Erythroblast (primary cell): ENCODE measurements at regions not wholly inside any gene's neighbourhood (a gene's known extent, or its start where the extent isn't known, plus 50 kb on each side); places are given as distances from the start of the nearest gene placed in this dataset.

Experiments
- GATA1 ChIP-seq: IDR thresholded peaks from 2 replicates; pipeline ENCODE4 v1.6.1; 2011; ENCODE audit warnings: low read depth, mild to moderate bottlenecking, control low read depth, low read length, moderate library complexity
- POLR2A ChIP-seq: IDR thresholded peaks from 2 replicates; pipeline ENCODE4 v1.6.1; 2011; ENCODE audit warnings: mild to moderate bottlenecking, low read length

DNA sequence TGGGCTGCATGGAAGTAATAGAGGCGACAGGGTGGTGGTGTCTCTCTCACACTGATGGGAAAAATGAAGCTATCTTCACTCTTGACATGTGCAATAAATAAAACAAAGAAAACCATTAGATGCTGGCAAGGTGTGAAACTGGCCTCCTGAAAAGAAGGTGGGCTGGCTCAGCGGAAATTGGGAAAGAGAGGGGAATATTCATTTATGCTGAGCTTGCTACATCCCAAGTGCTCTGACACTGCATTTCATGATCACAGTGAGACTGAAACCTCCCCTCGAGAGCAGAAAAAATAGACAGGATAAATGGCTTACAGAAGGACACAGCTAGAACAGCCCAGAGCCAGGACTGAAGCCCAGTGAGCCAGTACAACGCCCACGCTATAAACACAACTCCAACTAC, 112.1 kb upstream of the SMLR1 start:
- TF ChIP-seq POLR2A (no peak), GATA1 (no peak)
